ENCODE measurements at regions not wholly inside any gene's neighbourhood (a gene's known extent, or its start where the extent isn't known, plus 50 kb on each side); places are given as distances from the start of the nearest gene placed in this dataset.
"Not testable (repeated sequence)": the region's sequence is repeated elsewhere in the genome, so short reads cannot be mapped to it uniquely, and the experiment has no call there.

- no peak for TF ChIP-seq CTCF (IDR thresholded peaks at IDR 0.05; ENCODE audit: borderline replicate concordance, extremely low read depth, insufficient read depth)
- Histone ChIP-seq H3K36me3 (ENCODE audit: control insufficient read depth in 2 of 3, insufficient read depth in 3 of 3, low read length in 3 of 3) (no peaks in the 10 kb centered on the region), H3K9me3 (ENCODE audit: control insufficient read depth in 2 of 3, insufficient read depth in 1 of 3, low read length in 3 of 3) (no peaks in the 10 kb centered on the region), H3K27ac (ENCODE audit: low read depth in 2 of 2, low read length in 2 of 2) (no peak overlapping the region), H3K4me3 (ENCODE audit: low read length in 3 of 3) (no peak overlapping the region), H3K9ac (ENCODE audit: low read length in 3 of 3) (no peak overlapping the region), H3K4me1 (ENCODE audit: control insufficient read depth in 2 of 3, insufficient read depth in 2 of 3, low read depth in 1 of 3, low read length in 3 of 3) (no peaks in the 10 kb centered on the region), H3K27me3 (ENCODE audit: control insufficient read depth, insufficient read depth, low read length) (no peaks in the 10 kb centered on the region)
- no peak for DNase-seq
- intact Hi-C loops (cut with DNase I): no loop called here
- no peak for FAIRE-seq
Measured at GRCh38 chr10:62496925-62497324, 122.8 kb downstream of the ZNF365 start.

GRCh38 chr10:62498271-62498670 lies 124.1 kb downstream of the ZNF365 start:
- H3K4me3 ChIP-seq (ENCODE audit: low read length in 3 of 3): no peak overlapping the region
- no peak for TF ChIP-seq CTCF (IDR thresholded peaks at IDR 0.05; ENCODE audit: borderline replicate concordance, extremely low read depth, insufficient read depth)
- no peaks in the 10 kb centered on the region for H3K27me3 ChIP-seq (ENCODE audit: control insufficient read depth, insufficient read depth, low read length)
- intact Hi-C loops (cut with DNase I): no loop called here
- H3K4me1 ChIP-seq (ENCODE audit: control insufficient read depth in 2 of 3, insufficient read depth in 2 of 3, low read depth in 1 of 3, low read length in 3 of 3): no peaks in the 10 kb centered on the region
- H3K9ac ChIP-seq (ENCODE audit: low read length in 3 of 3): no peak overlapping the region
- no peaks in the 10 kb centered on the region for H3K9me3 ChIP-seq (ENCODE audit: control insufficient read depth in 2 of 3, insufficient read depth in 1 of 3, low read length in 3 of 3)
- no peaks in the 10 kb centered on the region for H3K36me3 ChIP-seq (ENCODE audit: control insufficient read depth in 2 of 3, insufficient read depth in 3 of 3, low read length in 3 of 3)
- FAIRE-seq (no peak), DNase-seq (no peak)
- no peak overlapping the region for H3K27ac ChIP-seq (ENCODE audit: low read depth in 2 of 2, low read length in 2 of 2)

GRCh38 chr10:62500116-62500515 lies 125.9 kb downstream of the ZNF365 start:
- FAIRE-seq; H3K9ac ChIP-seq (ENCODE audit: low read length in 3 of 3); H3K27ac ChIP-seq (ENCODE audit: low read depth in 2 of 2, low read length in 2 of 2); DNase-seq; H3K36me3 ChIP-seq (ENCODE audit: control insufficient read depth in 2 of 3, insufficient read depth in 3 of 3, low read length in 3 of 3); intact Hi-C loops (cut with DNase I); H3K4me3 ChIP-seq (ENCODE audit: low read length in 3 of 3); H3K27me3 ChIP-seq (ENCODE audit: control insufficient read depth, insufficient read depth, low read length); H3K4me1 ChIP-seq (ENCODE audit: control insufficient read depth in 2 of 3, insufficient read depth in 2 of 3, low read depth in 1 of 3, low read length in 3 of 3); H3K9me3 ChIP-seq (ENCODE audit: control insufficient read depth in 2 of 3, insufficient read depth in 1 of 3, low read length in 3 of 3): not testable (repeated sequence)

GRCh38 chr10:62501547-62501946 lies 127.4 kb downstream of the ZNF365 start:
- Histone ChIP-seq H3K9me3 (ENCODE audit: control insufficient read depth in 2 of 3, insufficient read depth in 1 of 3, low read length in 3 of 3) (no peaks in the 10 kb centered on the region), H3K36me3 (ENCODE audit: control insufficient read depth in 2 of 3, insufficient read depth in 3 of 3, low read length in 3 of 3) (no peaks in the 10 kb centered on the region), H3K4me1 (ENCODE audit: control insufficient read depth in 2 of 3, insufficient read depth in 2 of 3, low read depth in 1 of 3, low read length in 3 of 3) (no peaks in the 10 kb centered on the region), H3K27me3 (ENCODE audit: control insufficient read depth, insufficient read depth, low read length) (no peaks in the 10 kb centered on the region), H3K9ac (ENCODE audit: low read length in 3 of 3) (no peak overlapping the region), H3K4me3 (ENCODE audit: low read length in 3 of 3) (no peak overlapping the region), H3K27ac (ENCODE audit: low read depth in 2 of 2, low read length in 2 of 2) (no peak overlapping the region)
- DNase-seq (no peak), FAIRE-seq (no peak)
- TF ChIP-seq CTCF (IDR thresholded peaks at IDR 0.05; ENCODE audit: borderline replicate concordance, extremely low read depth, insufficient read depth): no peak
- intact Hi-C loops (cut with DNase I): no loop called here

Data from kidney (tissue), 13 donors.